ENCODE measurements at regions not wholly inside any gene's neighbourhood (a gene's known extent, or its start where the extent isn't known, plus 50 kb on each side); places are given as distances from the start of the nearest gene placed in this dataset.

DNA sequence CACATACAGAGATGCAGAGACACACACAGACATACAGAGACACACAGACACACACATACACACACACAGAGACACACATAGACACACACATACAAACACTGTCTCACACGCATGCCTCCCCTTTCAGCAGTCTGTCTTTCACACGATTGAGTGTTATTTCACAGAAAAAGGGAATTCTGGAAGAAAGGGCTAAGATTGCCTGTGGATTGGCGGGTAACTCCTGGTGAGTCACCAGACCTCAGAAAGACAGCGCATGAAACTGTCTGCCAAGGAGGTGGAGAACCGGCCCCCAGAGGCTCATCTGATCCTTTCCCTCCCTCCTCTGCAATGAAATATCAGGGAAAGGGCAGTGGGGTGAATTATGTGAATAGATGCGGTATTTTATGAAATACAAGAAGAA, 127.2 kb upstream of the GSC start:
- DNase-seq (ENCODE audit: low read depth) = no peak
- H3K4me3 ChIP-seq (ENCODE audit: low read length) = no peak overlapping the region
- TF ChIP-seq, protein P1, sequence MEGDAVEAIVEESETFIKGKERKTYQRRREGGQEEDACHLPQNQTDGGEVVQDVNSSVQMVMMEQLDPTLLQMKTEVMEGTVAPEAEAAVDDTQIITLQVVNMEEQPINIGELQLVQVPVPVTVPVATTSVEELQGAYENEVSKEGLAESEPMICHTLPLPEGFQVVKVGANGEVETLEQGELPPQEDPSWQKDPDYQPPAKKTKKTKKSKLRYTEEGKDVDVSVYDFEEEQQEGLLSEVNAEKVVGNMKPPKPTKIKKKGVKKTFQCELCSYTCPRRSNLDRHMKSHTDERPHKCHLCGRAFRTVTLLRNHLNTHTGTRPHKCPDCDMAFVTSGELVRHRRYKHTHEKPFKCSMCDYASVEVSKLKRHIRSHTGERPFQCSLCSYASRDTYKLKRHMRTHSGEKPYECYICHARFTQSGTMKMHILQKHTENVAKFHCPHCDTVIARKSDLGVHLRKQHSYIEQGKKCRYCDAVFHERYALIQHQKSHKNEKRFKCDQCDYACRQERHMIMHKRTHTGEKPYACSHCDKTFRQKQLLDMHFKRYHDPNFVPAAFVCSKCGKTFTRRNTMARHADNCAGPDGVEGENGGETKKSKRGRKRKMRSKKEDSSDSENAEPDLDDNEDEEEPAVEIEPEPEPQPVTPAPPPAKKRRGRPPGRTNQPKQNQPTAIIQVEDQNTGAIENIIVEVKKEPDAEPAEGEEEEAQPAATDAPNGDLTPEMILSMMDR (conservative IDR thresholded peaks at IDR 0.05; ENCODE audit: low read depth, low read length) = no peak

DNA sequence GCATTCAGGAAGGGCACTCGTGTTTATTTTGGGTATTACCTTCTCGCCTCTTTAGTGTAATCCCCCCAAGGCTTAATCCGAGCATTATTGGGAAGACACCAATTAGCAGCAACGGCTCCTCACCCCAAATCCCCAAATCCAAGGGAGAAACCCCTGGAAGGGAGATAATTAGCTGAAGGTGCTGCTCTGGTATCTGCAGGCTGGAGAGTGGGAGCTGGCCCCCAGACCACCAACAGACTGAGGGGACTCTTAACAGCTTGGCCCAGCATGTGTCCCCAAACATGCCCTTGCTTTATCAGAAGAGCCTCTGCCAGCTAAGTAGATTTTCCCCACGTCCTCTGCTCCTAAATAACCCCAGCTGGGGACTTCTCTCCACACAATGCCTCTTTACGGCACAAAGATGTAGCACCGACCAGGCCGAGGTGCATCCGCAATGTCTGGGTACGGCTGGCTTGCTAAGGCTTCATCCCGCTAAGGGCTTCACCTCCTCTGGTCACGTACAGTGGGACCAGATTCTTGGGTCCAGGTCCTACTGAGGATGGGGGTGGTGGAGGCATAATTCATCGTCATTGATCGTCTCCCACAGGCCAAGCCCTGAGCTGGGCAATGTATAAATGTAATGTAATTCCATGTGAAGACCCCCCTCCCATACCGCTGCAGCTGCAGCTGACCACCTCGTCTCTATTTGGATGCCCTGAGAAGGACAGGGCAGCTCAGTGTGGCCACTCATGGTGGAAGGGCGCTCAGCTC, 123.7 kb upstream of the GSC start:
- H3K4me3 ChIP-seq (ENCODE audit: low read length) = no peak overlapping the region
- TF ChIP-seq, protein P1 (conservative IDR thresholded peaks at IDR 0.05; ENCODE audit: low read depth, low read length) = no peak
- no peak for DNase-seq (ENCODE audit: low read depth)

DNA sequence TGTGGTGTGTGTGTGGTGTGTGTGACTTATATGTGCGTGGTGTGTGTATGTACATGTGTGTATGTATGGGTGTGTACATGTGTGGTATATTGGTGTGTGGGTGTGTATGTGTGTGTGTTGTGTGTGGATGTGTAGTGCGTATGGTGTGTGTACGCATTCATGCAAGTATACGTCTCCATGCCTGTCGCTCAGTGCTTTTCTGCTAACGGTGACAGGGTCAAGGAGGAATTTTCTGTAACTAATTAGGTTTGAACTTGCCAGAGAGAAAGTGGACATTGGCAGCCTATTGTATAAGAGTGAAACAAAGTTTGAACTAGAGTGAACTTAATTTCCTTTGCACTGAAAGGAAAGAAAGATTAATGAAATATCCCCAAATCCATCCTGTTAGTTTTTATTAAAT, 120.9 kb upstream of the GSC start:
- no peak for DNase-seq (ENCODE audit: low read depth)
- TF ChIP-seq, protein P1 (conservative IDR thresholded peaks at IDR 0.05; ENCODE audit: low read depth, low read length) = no peak
- H3K4me3 ChIP-seq (ENCODE audit: low read length) = no peak overlapping the region

DNA sequence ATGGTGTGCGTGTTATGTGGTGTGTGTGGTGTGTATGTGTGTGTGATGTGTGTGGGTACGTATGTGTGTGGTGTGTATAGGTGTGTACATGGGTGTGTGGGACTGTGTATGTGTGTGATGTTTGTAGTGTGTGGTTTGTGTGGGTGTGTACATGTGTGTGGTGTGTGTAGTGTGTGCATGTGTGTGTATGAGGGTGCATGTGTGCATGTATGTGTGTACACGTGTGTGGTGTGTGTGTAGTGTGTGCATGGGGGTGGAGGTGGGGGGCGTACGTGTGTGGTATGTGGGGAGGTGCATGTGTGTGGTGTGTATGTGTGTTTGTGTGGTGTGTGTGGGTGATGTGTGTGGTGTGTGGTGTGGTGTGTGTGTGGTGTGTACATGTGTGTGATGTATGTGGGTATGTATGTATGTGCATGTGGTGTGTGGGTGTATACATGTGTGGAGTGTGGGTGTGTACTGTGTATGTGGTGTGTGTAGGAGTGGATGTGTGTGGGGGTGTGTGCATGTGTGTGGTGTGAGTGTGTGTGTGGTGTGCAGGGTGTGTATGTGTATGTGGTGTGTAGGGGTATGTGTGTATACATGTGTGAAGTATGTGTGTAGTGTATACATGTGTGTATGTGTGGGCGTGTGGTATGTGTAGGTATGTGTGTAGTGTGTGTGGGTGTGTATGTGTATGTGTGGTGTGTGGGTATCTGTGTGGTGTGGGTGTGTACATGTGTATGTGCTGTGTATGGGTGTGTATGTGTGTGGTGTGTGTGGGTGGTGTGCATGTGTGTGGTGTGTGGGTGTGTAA, 119.8 kb upstream of the GSC start:
- TF ChIP-seq, protein P1 (conservative IDR thresholded peaks at IDR 0.05; ENCODE audit: low read depth, low read length) = no peak
- H3K4me3 ChIP-seq (ENCODE audit: low read length) = no peak overlapping the region
- DNase-seq (ENCODE audit: low read depth) = no peak

DNA sequence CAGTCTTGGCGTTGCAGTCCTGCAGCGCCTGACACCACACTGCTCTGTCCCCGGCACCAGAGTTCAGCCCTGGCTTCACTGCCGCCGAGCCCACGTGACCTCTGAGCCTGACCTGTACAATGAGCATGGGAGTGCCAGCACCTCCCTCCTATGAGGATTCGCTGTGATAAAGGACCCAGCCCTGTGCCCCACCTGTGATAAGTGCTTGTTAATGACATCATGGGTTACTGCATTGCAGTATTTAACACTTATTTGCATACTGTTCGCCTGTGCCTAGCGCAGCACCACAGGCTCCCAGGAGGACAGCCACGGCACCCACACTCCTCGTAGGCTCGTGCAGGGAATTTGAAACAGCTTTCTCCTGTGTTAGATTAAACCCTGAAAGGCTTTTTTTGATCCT, 118.2 kb upstream of the GSC start:
- no peak for DNase-seq (ENCODE audit: low read depth)
- TF ChIP-seq, protein P1 (conservative IDR thresholded peaks at IDR 0.05; ENCODE audit: low read depth, low read length) = no peak
- no peak overlapping the region for H3K4me3 ChIP-seq (ENCODE audit: low read length)

DNA sequence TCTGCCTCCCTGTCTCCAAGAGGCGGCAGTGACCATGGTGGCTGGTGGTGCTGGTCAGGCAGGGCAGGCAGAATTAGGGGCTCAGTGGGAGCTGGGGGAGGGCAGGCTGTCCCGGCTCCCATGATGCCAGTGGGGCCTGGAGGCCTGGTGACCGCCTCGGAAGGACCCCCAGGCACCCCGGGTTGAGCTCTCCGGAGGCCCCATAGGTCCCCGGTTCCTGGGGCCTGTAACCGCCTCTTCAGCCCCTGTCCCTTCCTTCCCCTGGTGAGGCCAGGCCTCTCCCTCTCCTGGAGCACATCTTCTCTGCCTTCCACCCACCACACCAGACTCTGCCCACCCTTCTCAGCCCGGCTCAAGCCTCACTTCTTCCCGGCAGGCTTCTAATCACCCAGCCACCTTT, 117.7 kb upstream of the GSC start:
- no peak for DNase-seq (ENCODE audit: low read depth)
- H3K4me3 ChIP-seq (ENCODE audit: low read length) = no peak overlapping the region
- TF ChIP-seq, protein P1 (conservative IDR thresholded peaks at IDR 0.05; ENCODE audit: low read depth, low read length) = no peak

DNA sequence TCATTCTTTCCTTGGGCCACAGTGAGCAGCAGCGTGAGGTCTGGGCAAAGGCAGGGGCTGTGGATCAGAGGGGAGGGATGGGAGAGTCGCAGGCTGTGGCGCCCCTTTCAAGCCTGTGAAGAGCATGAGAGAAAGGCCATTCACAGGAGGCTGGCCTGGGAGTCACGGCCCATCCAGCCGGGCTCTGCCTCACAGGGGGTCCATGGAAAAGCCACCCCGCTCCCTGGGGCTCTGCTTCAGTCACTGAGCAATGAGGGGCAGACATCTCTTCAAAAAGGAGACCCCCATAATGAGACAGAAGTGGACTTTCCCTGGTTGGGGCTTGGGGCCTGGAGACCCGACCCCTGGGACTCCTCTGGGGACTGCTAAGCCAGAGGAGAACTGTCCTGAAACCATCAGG, 117.0 kb upstream of the GSC start:
- DNase-seq (ENCODE audit: low read depth) = no peak
- H3K4me3 ChIP-seq (ENCODE audit: low read length) = no peak overlapping the region
- TF ChIP-seq, protein P1 (conservative IDR thresholded peaks at IDR 0.05; ENCODE audit: low read depth, low read length) = no peak

Measured in retinal pigment epithelial cell (primary cell).